GM12865 (cell line): ENCODE measurements at regions not wholly inside any gene's neighbourhood (a gene's known extent, or its start where the extent isn't known, plus 50 kb on each side); places are given as distances from the start of the nearest gene placed in this dataset.

Source experiments
- DNase-seq: peaks from one replicate; pipeline ENCODE4 v3.0.0; 2010; ENCODE audit warnings: low read depth
- H3K4me3 ChIP-seq: 2 replicates; pipeline ENCODE4 v1.5.1; 2011; ENCODE audit warnings: mild to moderate bottlenecking, low read depth, low read length, control low read depth
- CTCF ChIP-seq: IDR thresholded peaks from 2 replicates; pipeline ENCODE4 v1.5.1; 2011; ENCODE audit warnings: low read length, control low read depth, low read depth, inconsistent platforms; ENCODE audit not compliant: insufficient read depth; ENCODE audit errors: missing control alignments

- TF ChIP-seq CTCF, result no peak
- H3K4me3 ChIP-seq, result no peak overlapping the region
- no peak for DNase-seq
Observed at GRCh38 chr2:183678908-183679307, 554.7 kb downstream of the NUP35 start.

GRCh38 chr2:183680573-183680972 is 556.3 kb downstream of the NUP35 start:
- TF ChIP-seq CTCF, result no peak
- DNase-seq, result no peak
- H3K4me3 ChIP-seq, result no peak overlapping the region

- H3K4me3 ChIP-seq, result no peak overlapping the region
- no peak for TF ChIP-seq CTCF
- no peak for DNase-seq
Observed at GRCh38 chr2:183684686-183685085, 560.4 kb downstream of the NUP35 start.

GRCh38 chr2:183696028-183696427 is 571.8 kb downstream of the NUP35 start:
- no peak for TF ChIP-seq CTCF

GRCh38 chr2:183709829-183710228 is 585.6 kb downstream of the NUP35 start:
- H3K4me3 ChIP-seq, result no peak overlapping the region
- no peak for DNase-seq
- TF ChIP-seq CTCF, result no peak

More at GRCh38 chr2:183696028-183696427, 571.8 kb downstream of the NUP35 start:
- H3K4me3 ChIP-seq, result no peak overlapping the region
- no peak for DNase-seq

GRCh38 chr2:183718246-183718645 is 594.0 kb downstream of the NUP35 start:
- no peak overlapping the region for H3K4me3 ChIP-seq
- DNase-seq, result no peak
- no peak for TF ChIP-seq CTCF

- no peak for DNase-seq
- H3K4me3 ChIP-seq, result no peak overlapping the region
- no peak for TF ChIP-seq CTCF
Observed at GRCh38 chr2:183723278-183723677, 599.0 kb downstream of the NUP35 start.
